22Rv1 (cell line): ENCODE measurements at regions not wholly inside any gene's neighbourhood (a gene's known extent, or its start where the extent isn't known, plus 50 kb on each side); places are given as distances from the start of the nearest gene placed in this dataset.

ENCODE experiments used
- H3K27ac ChIP-seq: fragments of 450-650 bp; 2 replicates; pipeline ENCODE4 v1.5.1; 2017
- CTCF ChIP-seq: fragments of 450-650 bp; IDR thresholded peaks from 2 replicates; pipeline ENCODE4 v1.5.1; 2017; ENCODE audit warnings: mild to moderate bottlenecking
- ZFX ChIP-seq: fragments of 450-650 bp; IDR thresholded peaks from 2 replicates; pipeline ENCODE4 v1.6.1; 2017; ENCODE audit warnings: antibody characterized with exemption, borderline replicate concordance

DNA sequence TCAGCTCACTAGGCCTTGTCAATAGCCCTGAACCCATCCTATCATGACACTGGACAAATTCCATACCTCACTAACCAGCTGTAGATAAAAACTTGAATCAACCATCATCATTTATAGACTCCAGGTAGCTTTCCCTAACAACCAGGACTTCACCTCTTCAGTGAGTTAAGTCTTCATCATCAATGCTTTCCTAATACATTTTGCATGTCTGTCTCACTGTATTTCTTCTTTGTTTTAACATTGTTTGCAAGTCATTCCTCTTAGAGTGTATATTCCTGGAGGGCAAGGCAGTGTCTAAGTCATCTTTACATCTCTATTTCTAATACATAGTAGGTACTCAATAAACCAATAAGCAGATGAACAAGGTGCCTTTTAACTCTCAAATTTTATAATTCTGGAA is 123.4 kb upstream of the RFC3 start:
- TF ChIP-seq CTCF, result no peak
- TF ChIP-seq ZFX, result no peak
- H3K27ac ChIP-seq, result no peak overlapping the region

- peak overlapping the region; percentile 49 for H3K27ac ChIP-seq
- TF ChIP-seq ZFX (no peak), CTCF (no peak)
Measured at GRCh38 chr13:33696530-33696929, 121.4 kb upstream of the RFC3 start.

DNA sequence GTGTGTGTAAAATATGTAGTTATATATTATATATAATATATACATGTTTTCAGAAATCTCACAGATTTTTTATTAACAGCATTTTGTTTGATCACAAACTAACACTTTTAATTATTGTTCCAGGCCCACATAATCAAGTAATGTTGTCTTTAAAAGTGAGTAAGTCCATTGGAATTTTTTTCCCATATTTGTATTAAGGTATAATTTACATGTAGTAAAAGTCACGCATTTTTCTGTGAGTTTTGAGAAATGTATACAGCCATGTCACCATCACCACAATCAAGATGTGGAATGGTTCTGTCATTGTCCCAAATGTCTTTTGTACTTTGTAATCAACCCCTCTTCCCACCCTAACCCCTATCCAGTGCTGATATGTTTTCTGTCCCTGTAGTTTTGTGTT is 120.0 kb upstream of the RFC3 start:
- H3K27ac ChIP-seq, result no peak overlapping the region
- no peak for TF ChIP-seq CTCF
- no peak for TF ChIP-seq ZFX

- TF ChIP-seq CTCF (no peak), ZFX (no peak)
Measured at GRCh38 chr13:33707449-33707848, 110.5 kb upstream of the RFC3 start.

GRCh38 chr13:33710924-33711323 is 107.0 kb upstream of the RFC3 start:
- no peak for TF ChIP-seq CTCF
- no peak for TF ChIP-seq ZFX
- H3K27ac ChIP-seq, result no peak overlapping the region

More at GRCh38 chr13:33707449-33707848, 110.5 kb upstream of the RFC3 start:
- no peak overlapping the region for H3K27ac ChIP-seq

DNA sequence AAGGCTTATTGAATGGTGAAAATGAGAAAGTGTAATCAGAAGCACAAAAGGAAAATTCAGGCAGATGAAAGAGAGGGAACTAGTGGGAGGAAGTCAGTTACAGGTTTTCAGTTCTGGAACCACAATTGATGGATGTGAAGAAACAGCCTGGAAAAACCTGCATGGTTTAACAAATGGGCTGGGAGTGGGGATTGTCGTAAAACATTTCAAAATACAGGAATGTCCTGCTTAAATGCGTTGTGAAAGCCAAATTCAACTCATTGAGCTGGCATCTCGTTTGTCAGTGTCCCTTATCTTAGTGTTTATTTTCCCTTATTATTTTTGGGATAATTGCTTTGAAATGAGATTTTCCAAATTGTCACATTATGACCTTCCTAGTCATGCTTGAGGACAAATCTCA is 106.5 kb upstream of the RFC3 start:
- no peak overlapping the region for H3K27ac ChIP-seq
- TF ChIP-seq CTCF (no peak), ZFX (no peak)

GRCh38 chr13:33717775-33718174 is 100.2 kb upstream of the RFC3 start:
- no peak overlapping the region for H3K27ac ChIP-seq
- TF ChIP-seq CTCF (no peak), ZFX (no peak)
